K562 (cell line): ENCODE measurements at regions not wholly inside any gene's neighbourhood (a gene's known extent, or its start where the extent isn't known, plus 50 kb on each side); places are given as distances from the start of the nearest gene placed in this dataset.

Experiments used
- HDAC6 ChIP-seq: IDR thresholded peaks from 2 replicates; pipeline ENCODE4 v1.6.1; 2012; ENCODE audit warnings: low read depth, mild to moderate bottlenecking, control low read depth, inconsistent platforms, low read length, moderate library complexity
- TEAD2 ChIP-seq: fragments of 450-650 bp; IDR thresholded peaks from 2 replicates; pipeline ENCODE4 v1.6.1; 2016; ENCODE audit warnings: missing genetic modification characterization, control low read depth, missing compliant biosample characterization
- TFAM ChIP-seq: fragments of 250-450 bp; sonication (Bioruptor Pico); conservative IDR thresholded peaks from 2 replicates; pipeline ENCODE4 v1.5.0; 2021; ENCODE audit warnings: mild to moderate bottlenecking, moderate library complexity

DNA sequence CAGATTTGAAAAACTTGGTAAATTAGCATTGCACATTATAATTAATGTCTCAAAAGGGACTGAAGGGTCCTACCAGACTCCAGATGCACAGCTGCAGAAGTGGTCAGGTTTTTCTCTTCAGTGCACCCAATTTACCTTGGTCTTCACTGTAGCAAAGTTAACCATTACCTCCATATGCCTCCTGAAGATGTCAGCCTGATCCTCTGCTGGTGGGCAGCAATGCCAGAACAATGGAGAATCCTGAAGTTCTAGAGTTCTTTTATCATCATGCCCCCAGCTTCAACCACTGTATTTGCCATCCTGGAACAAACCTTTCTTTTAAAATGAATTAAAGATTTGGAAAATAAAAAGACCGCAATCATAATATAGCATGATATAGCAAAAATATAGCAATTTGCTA lies 1774.8 kb upstream of the CELF4 start:
- TF ChIP-seq TFAM: no peak
- no peak for TF ChIP-seq HDAC6
- TF ChIP-seq TEAD2 (tag): no peak
